ENCODE measurements at regions not wholly inside any gene's neighbourhood (a gene's known extent, or its start where the extent isn't known, plus 50 kb on each side); places are given as distances from the start of the nearest gene placed in this dataset.

DNA sequence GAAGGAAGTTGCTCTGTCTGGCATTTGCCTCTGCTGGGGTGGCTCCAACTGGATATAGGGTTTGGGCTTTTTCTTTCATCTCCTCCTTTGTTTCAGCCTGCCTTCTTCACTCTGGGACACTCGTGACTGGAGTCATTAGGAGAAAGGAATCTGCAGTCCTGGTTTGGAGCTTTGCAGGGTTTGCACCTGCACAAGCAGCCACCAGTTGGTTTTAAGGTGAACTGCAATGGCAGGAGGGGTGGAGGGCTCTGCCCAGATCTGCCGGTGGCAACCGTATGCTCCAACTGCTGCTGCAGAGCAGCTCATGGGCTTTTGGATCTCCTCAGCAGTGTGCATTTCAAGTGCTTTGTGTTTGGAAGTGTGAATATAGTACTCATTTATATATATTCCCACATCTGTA is 131.3 kb upstream of the MGAT5 start:
- no peaks in the 10 kb centered on the region for H3K9me3 ChIP-seq
- no peak for DNase-seq (ENCODE audit: low spot score in 2 of 2)
- TF ChIP-seq POLR2AphosphoS5 (IDR thresholded peaks at IDR 0.05) = no peak
- TF ChIP-seq, protein P1, sequence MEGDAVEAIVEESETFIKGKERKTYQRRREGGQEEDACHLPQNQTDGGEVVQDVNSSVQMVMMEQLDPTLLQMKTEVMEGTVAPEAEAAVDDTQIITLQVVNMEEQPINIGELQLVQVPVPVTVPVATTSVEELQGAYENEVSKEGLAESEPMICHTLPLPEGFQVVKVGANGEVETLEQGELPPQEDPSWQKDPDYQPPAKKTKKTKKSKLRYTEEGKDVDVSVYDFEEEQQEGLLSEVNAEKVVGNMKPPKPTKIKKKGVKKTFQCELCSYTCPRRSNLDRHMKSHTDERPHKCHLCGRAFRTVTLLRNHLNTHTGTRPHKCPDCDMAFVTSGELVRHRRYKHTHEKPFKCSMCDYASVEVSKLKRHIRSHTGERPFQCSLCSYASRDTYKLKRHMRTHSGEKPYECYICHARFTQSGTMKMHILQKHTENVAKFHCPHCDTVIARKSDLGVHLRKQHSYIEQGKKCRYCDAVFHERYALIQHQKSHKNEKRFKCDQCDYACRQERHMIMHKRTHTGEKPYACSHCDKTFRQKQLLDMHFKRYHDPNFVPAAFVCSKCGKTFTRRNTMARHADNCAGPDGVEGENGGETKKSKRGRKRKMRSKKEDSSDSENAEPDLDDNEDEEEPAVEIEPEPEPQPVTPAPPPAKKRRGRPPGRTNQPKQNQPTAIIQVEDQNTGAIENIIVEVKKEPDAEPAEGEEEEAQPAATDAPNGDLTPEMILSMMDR (IDR thresholded peaks at IDR 0.05) = no peak
- no peak for TF ChIP-seq POLR2A (IDR thresholded peaks at IDR 0.05)
- H3K27ac ChIP-seq = no peak overlapping the region
- H3K4me1 ChIP-seq = no peaks in the 10 kb centered on the region
- intact Hi-C loops (cut with DNase I; ENCODE audit: low total_unique reads) = loop anchor here (5.0 to 10.0 kb wide), 3 partner anchors 125 to 292 kb away; no protein-coding TSS in a partner anchor
- no peak overlapping the region for H3K4me3 ChIP-seq
- H3K36me3 ChIP-seq = no peaks in the 10 kb centered on the region
- no peaks in the 10 kb centered on the region for H3K27me3 ChIP-seq

DNA sequence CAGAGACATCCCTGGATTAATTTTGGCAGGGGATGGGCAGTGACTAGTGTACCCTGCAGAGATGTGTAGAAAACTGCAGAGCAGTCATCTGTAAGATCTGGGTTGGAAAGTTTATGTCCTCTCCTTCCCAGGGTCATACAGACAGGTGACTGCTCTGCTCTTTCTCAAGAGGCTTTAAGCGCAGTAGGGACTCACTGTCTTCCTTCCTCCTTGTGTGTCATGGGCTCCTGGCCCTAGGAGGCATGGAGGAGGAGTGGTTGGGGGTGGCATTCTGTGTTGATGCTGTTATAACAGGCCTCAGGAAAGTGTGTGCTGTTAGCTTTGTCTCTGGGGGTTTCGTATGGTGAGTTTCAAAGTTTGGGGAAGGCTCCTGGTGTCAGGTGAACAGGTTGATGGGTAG is 130.5 kb upstream of the MGAT5 start:
- no peak overlapping the region for H3K4me3 ChIP-seq
- no peaks in the 10 kb centered on the region for H3K36me3 ChIP-seq
- H3K9me3 ChIP-seq = no peaks in the 10 kb centered on the region
- no peaks in the 10 kb centered on the region for H3K4me1 ChIP-seq
- intact Hi-C loops (cut with DNase I; ENCODE audit: low total_unique reads) = loop anchor here (5.0 to 10.0 kb wide), 3 partner anchors 124 to 291 kb away; no protein-coding TSS in a partner anchor
- TF ChIP-seq POLR2A (IDR thresholded peaks at IDR 0.05) = no peak
- TF ChIP-seq POLR2AphosphoS5 (IDR thresholded peaks at IDR 0.05) = no peak
- TF ChIP-seq, protein P1 (IDR thresholded peaks at IDR 0.05) = no peak
- no peak overlapping the region for H3K27ac ChIP-seq
- no peak for DNase-seq (ENCODE audit: low spot score in 2 of 2)
- H3K27me3 ChIP-seq = no peaks in the 10 kb centered on the region

DNA sequence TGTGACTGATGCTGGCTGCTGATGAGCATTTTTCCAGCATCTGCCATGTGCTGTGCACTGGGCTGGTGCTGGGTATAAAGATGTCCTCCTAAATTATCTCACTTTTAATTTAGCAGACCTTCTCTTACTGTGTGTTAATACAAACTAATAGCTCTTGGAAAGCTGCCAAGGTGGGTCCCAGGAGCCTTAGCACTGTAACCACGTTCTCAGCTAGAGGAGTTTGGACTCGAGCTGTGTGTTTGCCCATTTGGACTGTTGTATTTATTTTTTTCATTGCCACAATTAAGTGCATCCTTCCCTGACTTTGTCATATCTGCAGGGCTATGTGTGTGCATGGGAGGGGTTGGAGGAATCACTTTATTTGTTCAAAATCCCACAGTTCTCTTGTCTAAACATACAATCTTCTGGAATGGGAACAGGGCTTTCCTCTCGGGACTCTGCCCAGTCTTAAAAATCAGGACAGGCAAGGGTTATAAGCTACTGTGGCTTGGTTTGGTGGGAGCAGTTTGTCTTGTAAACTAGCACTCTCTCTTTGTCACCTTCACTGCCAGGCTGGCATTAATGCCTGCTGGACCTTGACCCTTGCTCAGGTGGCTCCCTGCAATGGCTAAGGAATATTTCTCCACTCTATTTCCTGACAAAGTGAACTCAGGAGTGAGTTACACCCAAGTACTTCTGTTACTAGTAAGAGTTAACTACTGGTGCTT is 129.7 kb upstream of the MGAT5 start:
- no peaks in the 10 kb centered on the region for H3K27me3 ChIP-seq
- TF ChIP-seq POLR2A (IDR thresholded peaks at IDR 0.05) (no peak), POLR2AphosphoS5 (IDR thresholded peaks at IDR 0.05) (no peak)
- TF ChIP-seq, protein P1 (IDR thresholded peaks at IDR 0.05) = no peak
- no peak for DNase-seq (ENCODE audit: low spot score in 2 of 2)
- H3K27ac ChIP-seq = no peak overlapping the region
- no peaks in the 10 kb centered on the region for H3K36me3 ChIP-seq
- intact Hi-C loops (cut with DNase I; ENCODE audit: low total_unique reads) = loop anchor here (5.0 to 10.0 kb wide), 3 partner anchors 123 to 291 kb away; no protein-coding TSS in a partner anchor
- H3K4me3 ChIP-seq = no peak overlapping the region
- H3K9me3 ChIP-seq = no peaks in the 10 kb centered on the region
- H3K4me1 ChIP-seq = no peaks in the 10 kb centered on the region

DNA sequence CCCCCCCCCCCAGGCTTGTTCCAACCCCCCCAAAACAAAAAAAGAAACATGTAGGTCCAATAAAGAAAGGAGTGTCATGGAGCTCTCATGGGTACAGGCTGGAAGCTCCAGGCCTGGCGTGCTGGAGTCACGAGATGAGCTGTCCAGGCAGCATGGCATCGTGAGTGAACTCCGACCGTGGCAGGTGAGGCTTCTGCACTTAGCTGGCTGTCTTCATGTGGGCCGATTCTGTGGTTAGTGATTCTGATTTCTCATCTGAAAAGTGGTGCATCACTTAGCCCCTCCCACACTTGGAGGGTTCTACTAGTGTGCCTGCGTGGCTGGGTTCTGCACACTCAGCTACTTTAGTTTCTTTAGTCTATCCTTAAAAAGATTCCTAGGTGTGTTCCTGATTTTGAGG is 126.4 kb upstream of the MGAT5 start:
- Histone ChIP-seq H3K27ac (no peak overlapping the region), H3K36me3 (no peaks in the 10 kb centered on the region), H3K27me3 (no peaks in the 10 kb centered on the region), H3K4me1 (no peaks in the 10 kb centered on the region), H3K9me3 (no peaks in the 10 kb centered on the region), H3K4me3 (no peak overlapping the region)
- DNase-seq (ENCODE audit: low spot score in 2 of 2) = no peak
- TF ChIP-seq, protein P1 (IDR thresholded peaks at IDR 0.05) = no peak
- TF ChIP-seq POLR2A (IDR thresholded peaks at IDR 0.05) = no peak
- no peak for TF ChIP-seq POLR2AphosphoS5 (IDR thresholded peaks at IDR 0.05)
- intact Hi-C loops (cut with DNase I; ENCODE audit: low total_unique reads) = loop anchor here (10.0 kb wide), 2 partner anchors 243 to 287 kb away; no protein-coding TSS in a partner anchor

DNA sequence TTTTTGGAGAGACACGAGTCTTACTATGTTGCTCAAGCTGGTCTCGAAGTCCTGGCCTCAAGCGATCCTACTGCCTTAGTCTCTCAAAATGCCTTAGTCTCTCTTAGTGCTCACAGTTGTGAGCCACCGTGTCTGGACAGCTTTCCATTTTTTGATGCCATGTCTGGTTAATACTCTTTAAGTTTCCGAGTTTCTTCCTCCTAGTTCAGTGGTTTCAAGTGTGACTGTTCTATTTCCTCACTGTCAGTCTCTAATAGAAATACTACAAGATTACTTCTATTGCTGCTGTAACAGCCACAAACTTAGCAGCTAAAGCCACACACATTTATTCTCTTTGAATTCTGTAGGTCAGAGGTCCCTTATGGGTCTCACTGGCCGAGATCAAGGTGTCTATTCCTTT is 125.1 kb upstream of the MGAT5 start:
- TF ChIP-seq POLR2AphosphoS5 (IDR thresholded peaks at IDR 0.05) (no peak), POLR2A (IDR thresholded peaks at IDR 0.05) (no peak)
- TF ChIP-seq, protein P1 (IDR thresholded peaks at IDR 0.05) = no peak
- Histone ChIP-seq H3K27me3 (no peaks in the 10 kb centered on the region), H3K4me1 (no peaks in the 10 kb centered on the region), H3K27ac (no peak overlapping the region), H3K9me3 (no peaks in the 10 kb centered on the region), H3K4me3 (no peak overlapping the region), H3K36me3 (no peaks in the 10 kb centered on the region)
- intact Hi-C loops (cut with DNase I; ENCODE audit: low total_unique reads) = loop anchor here (10.0 kb wide), 2 partner anchors 244 to 286 kb away; no protein-coding TSS in a partner anchor
- DNase-seq (ENCODE audit: low spot score in 2 of 2) = no peak
